Keratinocyte (primary cell): ENCODE measurements at regions not wholly inside any gene's neighbourhood (a gene's known extent, or its start where the extent isn't known, plus 50 kb on each side); places are given as distances from the start of the nearest gene placed in this dataset.

Experiments used
- DNase-seq: peaks from one replicate; pipeline ENCODE4 v3.0.0-alpha.2; 2011; ENCODE audit warnings: low read depth, missing footprints, low spot score
- FAIRE-seq: peaks from 2 replicates; lab custom pipeline; 2011; peaks lifted over from hg19 to GRCh38; lab: Jason Lieb, UNC
- H2AFZ ChIP-seq: 2 replicates; pipeline ENCODE4 v1.6.0; 2012; ENCODE audit warnings: low read length, control low read depth, inconsistent platforms; ENCODE audit not compliant: control insufficient read depth
- H3K27ac ChIP-seq: 2 replicates; pipeline ENCODE4 v1.5.1; 2011; ENCODE audit warnings: low read length; ENCODE audit not compliant: control insufficient read depth, insufficient read depth
- H3K27me3 ChIP-seq: 3 replicates; pipeline ENCODE4 v1.6.0; 2011; ENCODE audit warnings: low read length; ENCODE audit not compliant: control insufficient read depth, insufficient read depth; ENCODE audit errors: extremely low read depth
- H3K36me3 ChIP-seq, 2 experiments: 2 replicates in 1 of 2; 3 replicates in 1 of 2; pipeline ENCODE4 v1.5.1; 2011; ENCODE audit warnings: low read length in 2 of 2, mild to moderate bottlenecking in 1 of 2; ENCODE audit not compliant: control insufficient read depth in 2 of 2, insufficient read depth in 2 of 2; ENCODE audit errors: extremely low read depth in 1 of 2
- H3K4me1 ChIP-seq: 3 replicates; pipeline ENCODE4 v1.5.1; 2011; ENCODE audit warnings: low read length; ENCODE audit not compliant: control insufficient read depth, insufficient read depth; ENCODE audit errors: extremely low read depth
- H3K4me2 ChIP-seq: 3 replicates; pipeline ENCODE4 v1.6.0; 2011; ENCODE audit warnings: low read depth, low read length; ENCODE audit not compliant: control insufficient read depth, insufficient read depth; ENCODE audit errors: extremely low read depth
- H3K4me3 ChIP-seq, 3 experiments: fragments of 200-600 bp in 1 of 3; sonication (generic) in 1 of 3; 2 replicates in 2 of 3; 3 replicates in 1 of 3; pipeline ENCODE4 v1.5.1; 2011 to 2016; ENCODE audit warnings: low read length in 3 of 3, mild to moderate bottlenecking in 3 of 3, control low read depth in 2 of 3, inconsistent platforms in 1 of 3, low read depth in 1 of 3, mixed read lengths in 1 of 3, mixed run types in 1 of 3, moderate library complexity in 1 of 3; ENCODE audit not compliant: control insufficient read depth in 2 of 3, insufficient read depth in 2 of 3; ENCODE audit errors: extremely low read depth in 1 of 3
- H3K79me2 ChIP-seq: 2 replicates; pipeline ENCODE4 v1.6.0; 2012; ENCODE audit warnings: low read length; ENCODE audit not compliant: control insufficient read depth, insufficient read depth
- H3K9ac ChIP-seq: 3 replicates; pipeline ENCODE4 v1.6.0; 2011; ENCODE audit warnings: low read length; ENCODE audit not compliant: control insufficient read depth, insufficient read depth; ENCODE audit errors: extremely low read depth
- H3K9me1 ChIP-seq: 3 replicates; pipeline ENCODE4 v1.6.0; 2011; ENCODE audit warnings: low read length; ENCODE audit not compliant: control insufficient read depth, insufficient read depth; ENCODE audit errors: extremely low read depth
- H3K9me3 ChIP-seq: 2 replicates; pipeline ENCODE4 v1.5.1; 2012; ENCODE audit warnings: low read depth, low read length; ENCODE audit not compliant: control insufficient read depth
- H4K20me1 ChIP-seq: 3 replicates; pipeline ENCODE4 v1.6.0; 2011; ENCODE audit warnings: low read length; ENCODE audit not compliant: control insufficient read depth, insufficient read depth; ENCODE audit errors: extremely low read depth
- EZH2 ChIP-seq: IDR thresholded peaks from one replicate; pipeline ENCODE4 v1.6.1; 2012; ENCODE audit warnings: inconsistent platforms, mild to moderate bottlenecking, low read length, moderate library complexity
- dilution Hi-C: fragments of 300-500 bp; cut with MboI; formaldehyde crosslinking; loops from one replicate; pipeline ENCODE4 v1.7.0; 2020; ENCODE audit warnings: low sequenced_read_pairs; ENCODE audit not compliant: extremely low pct_ligation_motif_present
- TF ChIP-seq, protein P1 (sequence below), 3 experiments: IDR thresholded peaks in 1 of 3; conservative IDR thresholded peaks in 1 of 3; optimal IDR thresholded peaks in 1 of 3; 2 replicates in 2 of 3; 3 replicates in 1 of 3; pipeline versions ENCODE3 to v1.5.1; 2011; ENCODE audit warnings: low read length in 3 of 3, mild to moderate bottlenecking in 3 of 3, moderate library complexity in 2 of 3, control low read depth in 1 of 3, inconsistent platforms in 1 of 3; ENCODE audit not compliant: insufficient read depth in 2 of 3; ENCODE audit errors: extremely low read depth in 1 of 3

DNA sequence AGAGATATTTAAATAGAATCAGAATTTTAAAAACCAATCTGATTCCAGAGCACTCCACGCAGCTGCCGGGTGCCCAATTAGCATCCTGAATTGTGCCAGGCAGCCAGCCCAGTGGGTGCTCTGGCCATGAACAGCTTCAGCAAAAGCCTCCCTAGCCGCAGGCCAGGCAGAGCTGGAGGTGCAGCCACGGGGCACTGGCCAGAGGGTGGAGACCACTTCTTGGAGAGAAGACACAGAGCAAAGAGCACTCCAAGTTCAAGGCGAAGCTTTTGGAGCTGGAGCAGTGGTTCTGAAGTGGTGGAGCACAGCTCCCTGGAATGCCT lies 475.6 kb upstream of the PROK2 start:
- Histone ChIP-seq H3K27me3 (peaks cover 45% of the 10 kb centered on the region), H2AFZ (no peak overlapping the region), H3K9ac (no peak overlapping the region), H3K4me2 (no peak overlapping the region), H3K9me3 (no peaks in the 10 kb centered on the region), H3K9me1 (no peaks in the 10 kb centered on the region), H3K4me1 (no peaks in the 10 kb centered on the region), H3K36me3 (no peaks in the 10 kb centered on the region), H3K4me3 (no peak overlapping the region), H3K27ac (no peak overlapping the region), H4K20me1 (no peaks in the 10 kb centered on the region), H3K79me2 (no peaks in the 10 kb centered on the region)
- no peak for DNase-seq
- TF ChIP-seq EZH2: no peak
- TF ChIP-seq, protein P1, sequence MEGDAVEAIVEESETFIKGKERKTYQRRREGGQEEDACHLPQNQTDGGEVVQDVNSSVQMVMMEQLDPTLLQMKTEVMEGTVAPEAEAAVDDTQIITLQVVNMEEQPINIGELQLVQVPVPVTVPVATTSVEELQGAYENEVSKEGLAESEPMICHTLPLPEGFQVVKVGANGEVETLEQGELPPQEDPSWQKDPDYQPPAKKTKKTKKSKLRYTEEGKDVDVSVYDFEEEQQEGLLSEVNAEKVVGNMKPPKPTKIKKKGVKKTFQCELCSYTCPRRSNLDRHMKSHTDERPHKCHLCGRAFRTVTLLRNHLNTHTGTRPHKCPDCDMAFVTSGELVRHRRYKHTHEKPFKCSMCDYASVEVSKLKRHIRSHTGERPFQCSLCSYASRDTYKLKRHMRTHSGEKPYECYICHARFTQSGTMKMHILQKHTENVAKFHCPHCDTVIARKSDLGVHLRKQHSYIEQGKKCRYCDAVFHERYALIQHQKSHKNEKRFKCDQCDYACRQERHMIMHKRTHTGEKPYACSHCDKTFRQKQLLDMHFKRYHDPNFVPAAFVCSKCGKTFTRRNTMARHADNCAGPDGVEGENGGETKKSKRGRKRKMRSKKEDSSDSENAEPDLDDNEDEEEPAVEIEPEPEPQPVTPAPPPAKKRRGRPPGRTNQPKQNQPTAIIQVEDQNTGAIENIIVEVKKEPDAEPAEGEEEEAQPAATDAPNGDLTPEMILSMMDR (optimal IDR thresholded peaks at IDR 0.05 in 1 of 3, IDR thresholded peaks at IDR 0.05 in 1 of 3, conservative IDR thresholded peaks at IDR 0.05 in 1 of 3; ENCODE audit: extremely low read depth in 1 of 3, insufficient read depth in 2 of 3, low read length in 3 of 3): no peak
- dilution Hi-C loops: no loop called here
- FAIRE-seq: no peak

DNA sequence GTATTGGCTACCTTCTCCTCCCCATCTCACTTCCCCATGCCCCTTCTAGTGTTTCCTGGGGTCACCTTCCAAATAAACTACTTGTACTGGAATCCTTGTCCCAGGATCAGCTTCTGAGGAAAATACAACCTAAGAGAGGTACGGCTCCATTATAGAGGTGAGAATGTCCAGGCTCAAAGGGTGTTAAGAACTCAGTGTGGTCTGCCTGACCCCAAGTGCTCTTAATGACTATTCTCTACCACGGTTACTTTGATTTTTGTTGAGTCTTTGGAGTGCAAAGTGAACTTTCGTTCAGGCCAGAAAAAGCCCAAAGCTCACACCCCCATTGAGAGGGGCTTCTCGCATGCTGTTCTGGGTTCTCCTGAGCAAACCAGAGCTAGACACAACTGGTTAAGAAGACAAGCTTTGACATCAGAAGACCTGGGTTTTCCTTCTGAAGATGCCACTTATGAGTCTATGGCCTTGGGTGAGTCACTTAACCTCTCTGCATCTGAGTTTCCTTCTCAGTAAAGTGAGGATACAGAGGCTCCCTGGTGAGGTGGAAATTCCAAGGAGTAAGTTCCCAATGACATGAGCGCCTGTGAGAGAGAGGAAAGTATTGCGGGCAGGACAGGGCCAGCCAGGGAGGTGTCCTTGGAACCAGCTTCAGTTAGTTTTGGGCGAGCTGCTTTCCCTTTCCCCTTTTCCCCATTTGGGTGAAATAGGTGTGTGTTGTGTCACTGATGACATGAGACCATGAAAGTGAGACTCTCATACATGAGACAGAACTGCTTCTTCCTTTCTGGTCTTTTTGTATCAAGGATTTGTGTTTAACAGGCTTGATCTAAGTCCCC lies 475.0 kb upstream of the PROK2 start:
- H3K4me1 ChIP-seq: no peaks in the 10 kb centered on the region
- H3K9me1 ChIP-seq: no peaks in the 10 kb centered on the region
- no peak overlapping the region for H3K27ac ChIP-seq
- H3K4me3 ChIP-seq: no peak overlapping the region
- no peak overlapping the region for H3K4me2 ChIP-seq
- H3K27me3 ChIP-seq: peaks cover 45% of the 10 kb centered on the region
- dilution Hi-C loops: no loop called here
- H3K9me3 ChIP-seq: no peaks in the 10 kb centered on the region
- no peaks in the 10 kb centered on the region for H3K79me2 ChIP-seq
- H2AFZ ChIP-seq: no peak overlapping the region
- FAIRE-seq (no peak), DNase-seq (no peak)
- no peak for TF ChIP-seq EZH2
- TF ChIP-seq, protein P1 (optimal IDR thresholded peaks at IDR 0.05 in 1 of 3, IDR thresholded peaks at IDR 0.05 in 1 of 3, conservative IDR thresholded peaks at IDR 0.05 in 1 of 3; ENCODE audit: extremely low read depth in 1 of 3, insufficient read depth in 2 of 3, low read length in 3 of 3): no peak
- no peaks in the 10 kb centered on the region for H3K36me3 ChIP-seq
- H3K9ac ChIP-seq: no peak overlapping the region
- no peaks in the 10 kb centered on the region for H4K20me1 ChIP-seq
